ENCODE measurements at regions not wholly inside any gene's neighbourhood (a gene's known extent, or its start where the extent isn't known, plus 50 kb on each side); places are given as distances from the start of the nearest gene placed in this dataset.

DNA sequence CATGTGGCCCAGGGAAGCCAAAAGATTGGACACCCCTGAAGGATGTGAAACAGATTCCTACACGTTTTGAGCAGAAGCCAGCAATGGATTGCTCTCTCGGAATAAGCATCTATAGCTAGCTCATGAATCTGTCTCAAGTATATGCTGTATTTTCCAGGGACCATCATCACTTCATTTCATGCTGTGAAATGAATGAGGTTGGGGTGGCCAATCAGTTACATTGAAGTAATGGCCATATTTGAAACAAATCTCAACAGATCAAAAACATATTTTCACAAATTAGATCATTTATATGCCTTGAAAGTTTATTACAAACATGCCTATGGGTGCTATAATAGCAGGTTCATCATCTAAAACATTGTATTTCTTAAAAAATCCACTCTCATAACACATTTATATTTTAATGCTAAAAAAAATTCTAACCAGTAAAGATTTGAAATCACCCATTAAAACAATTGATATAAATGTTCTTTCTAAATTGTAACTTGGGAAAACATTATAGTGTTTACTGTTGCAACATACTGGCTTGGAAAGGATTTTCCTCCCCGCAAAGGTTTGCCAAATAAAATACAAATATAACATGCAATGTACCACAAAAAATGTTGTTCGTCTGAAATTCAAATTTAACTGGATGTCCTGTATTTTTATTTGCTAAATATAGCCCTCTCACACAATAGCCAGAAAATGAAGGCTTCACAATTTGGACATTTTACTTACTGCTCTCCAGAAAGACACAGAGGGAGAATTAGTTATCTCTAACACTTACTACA lies 743.6 kb downstream of the KCNJ2 start:
- H3K4me3 ChIP-seq (ENCODE audit: low read depth, low read length), result no peak overlapping the region
- no peak for DNase-seq (ENCODE audit: low read depth)
- TF ChIP-seq, protein P1, sequence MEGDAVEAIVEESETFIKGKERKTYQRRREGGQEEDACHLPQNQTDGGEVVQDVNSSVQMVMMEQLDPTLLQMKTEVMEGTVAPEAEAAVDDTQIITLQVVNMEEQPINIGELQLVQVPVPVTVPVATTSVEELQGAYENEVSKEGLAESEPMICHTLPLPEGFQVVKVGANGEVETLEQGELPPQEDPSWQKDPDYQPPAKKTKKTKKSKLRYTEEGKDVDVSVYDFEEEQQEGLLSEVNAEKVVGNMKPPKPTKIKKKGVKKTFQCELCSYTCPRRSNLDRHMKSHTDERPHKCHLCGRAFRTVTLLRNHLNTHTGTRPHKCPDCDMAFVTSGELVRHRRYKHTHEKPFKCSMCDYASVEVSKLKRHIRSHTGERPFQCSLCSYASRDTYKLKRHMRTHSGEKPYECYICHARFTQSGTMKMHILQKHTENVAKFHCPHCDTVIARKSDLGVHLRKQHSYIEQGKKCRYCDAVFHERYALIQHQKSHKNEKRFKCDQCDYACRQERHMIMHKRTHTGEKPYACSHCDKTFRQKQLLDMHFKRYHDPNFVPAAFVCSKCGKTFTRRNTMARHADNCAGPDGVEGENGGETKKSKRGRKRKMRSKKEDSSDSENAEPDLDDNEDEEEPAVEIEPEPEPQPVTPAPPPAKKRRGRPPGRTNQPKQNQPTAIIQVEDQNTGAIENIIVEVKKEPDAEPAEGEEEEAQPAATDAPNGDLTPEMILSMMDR (IDR thresholded peaks at IDR 0.05; ENCODE audit: control insufficient read depth, extremely low read depth, insufficient read depth), result no peak

DNA sequence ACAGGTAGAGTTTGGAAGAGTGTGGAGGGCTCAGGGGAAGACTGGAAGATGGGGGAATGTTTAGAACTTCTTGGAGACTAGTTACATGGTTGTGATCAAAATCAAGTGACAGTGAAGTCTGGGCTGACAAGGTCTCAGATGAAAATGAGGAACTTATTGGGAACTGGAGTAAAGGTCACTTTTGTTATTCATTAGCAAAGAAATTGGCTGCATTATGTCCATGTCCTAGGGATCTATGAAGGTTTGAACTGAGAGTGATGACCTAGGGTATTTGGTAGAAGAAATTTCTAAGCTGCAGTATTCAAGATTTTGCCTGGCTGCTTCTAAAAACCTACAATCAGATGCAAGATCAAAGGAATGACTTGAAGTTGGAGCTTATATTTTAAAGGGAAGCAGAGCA lies 747.1 kb downstream of the KCNJ2 start:
- TF ChIP-seq, protein P1 (IDR thresholded peaks at IDR 0.05; ENCODE audit: control insufficient read depth, extremely low read depth, insufficient read depth), result no peak
- DNase-seq (ENCODE audit: low read depth), result no peak
- no peak overlapping the region for H3K4me3 ChIP-seq (ENCODE audit: low read depth, low read length)

DNA sequence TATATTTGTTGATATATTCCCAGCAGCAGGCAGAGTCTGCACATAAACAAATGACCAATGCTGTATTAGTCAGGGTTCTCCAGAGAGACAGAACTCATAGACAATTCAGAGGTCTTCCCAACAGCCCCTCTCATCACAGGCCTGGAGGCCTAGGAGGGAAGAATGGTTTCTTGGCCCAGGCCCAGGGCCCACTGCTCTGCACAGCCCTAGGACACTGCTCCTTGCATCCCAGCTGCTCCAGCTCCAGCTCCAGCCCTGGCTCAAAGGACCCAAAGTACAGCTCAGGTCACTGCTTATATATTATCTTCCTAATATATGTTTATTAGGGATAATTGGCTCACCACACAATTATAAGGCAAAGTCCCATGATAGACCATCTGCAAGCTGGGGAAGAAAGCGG lies 749.9 kb downstream of the KCNJ2 start:
- DNase-seq (ENCODE audit: low read depth), result no peak
- TF ChIP-seq, protein P1 (IDR thresholded peaks at IDR 0.05; ENCODE audit: control insufficient read depth, extremely low read depth, insufficient read depth), result no peak

DNA sequence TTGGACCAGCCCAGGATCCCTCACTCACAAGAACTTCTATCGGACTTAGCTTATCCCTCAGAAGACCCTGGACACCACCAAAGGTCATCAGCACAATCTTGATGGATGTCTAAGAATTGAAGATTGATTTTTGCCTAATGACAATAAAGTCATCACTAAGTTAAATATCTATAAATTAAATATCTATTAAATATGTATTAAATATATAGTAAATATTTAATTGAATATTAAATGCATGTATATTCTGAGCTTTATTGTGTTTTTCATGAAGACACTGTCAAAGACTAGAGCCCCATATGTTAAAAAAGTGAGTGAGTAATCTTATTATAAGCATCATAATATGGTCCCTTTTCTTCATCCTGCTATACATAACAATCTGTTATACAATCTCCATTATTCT lies 751.1 kb downstream of the KCNJ2 start:
- no peak for DNase-seq (ENCODE audit: low read depth)
- TF ChIP-seq, protein P1 (IDR thresholded peaks at IDR 0.05; ENCODE audit: control insufficient read depth, extremely low read depth, insufficient read depth), result no peak
- H3K4me3 ChIP-seq (ENCODE audit: low read depth, low read length), result no peak overlapping the region

More for the DNA sequence above, 749.9 kb downstream of the KCNJ2 start:
- no peak overlapping the region for H3K4me3 ChIP-seq (ENCODE audit: low read depth, low read length)

DNA sequence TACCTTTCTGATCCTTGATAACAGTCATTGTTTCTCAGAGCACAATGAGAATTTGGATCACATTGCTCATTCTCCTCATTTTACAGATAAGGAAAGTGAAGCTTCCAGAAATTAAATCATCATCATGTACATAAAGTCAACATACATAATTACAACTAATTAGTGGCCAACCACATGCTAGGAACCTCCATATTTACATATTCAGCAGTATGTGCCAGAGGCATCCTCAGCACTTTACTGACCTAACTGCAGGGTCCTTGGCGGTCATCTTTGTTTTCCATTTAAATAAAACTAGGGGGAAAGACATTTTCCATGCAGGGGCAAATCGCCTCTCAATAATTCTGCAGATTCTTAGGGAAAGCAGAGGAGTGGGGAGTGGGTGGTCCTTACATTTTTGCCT lies 752.9 kb downstream of the KCNJ2 start:
- no peak overlapping the region for H3K4me3 ChIP-seq (ENCODE audit: low read depth, low read length)
- DNase-seq (ENCODE audit: low read depth), result no peak
- TF ChIP-seq, protein P1 (IDR thresholded peaks at IDR 0.05; ENCODE audit: control insufficient read depth, extremely low read depth, insufficient read depth), result no peak

DNA sequence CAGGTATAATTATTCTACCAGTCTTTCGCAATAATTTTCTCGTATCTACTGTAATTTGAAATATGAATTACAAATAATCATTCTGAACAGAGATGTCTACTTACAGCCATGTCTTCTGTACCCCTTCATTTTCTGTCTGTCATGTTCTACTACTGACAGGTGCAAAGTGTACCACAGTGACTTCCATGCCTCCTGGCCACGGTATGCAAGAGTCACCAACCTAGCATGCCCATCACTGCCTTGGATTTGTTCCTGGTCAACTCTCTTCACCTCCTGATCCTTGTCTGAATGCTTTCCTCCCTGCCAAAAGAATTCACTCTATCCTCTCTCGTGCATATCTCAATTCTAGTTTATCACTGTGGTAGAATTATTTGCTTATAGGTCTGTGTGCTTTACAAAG lies 755.4 kb downstream of the KCNJ2 start:
- no peak for DNase-seq (ENCODE audit: low read depth)
- TF ChIP-seq, protein P1 (IDR thresholded peaks at IDR 0.05; ENCODE audit: control insufficient read depth, extremely low read depth, insufficient read depth), result no peak
- H3K4me3 ChIP-seq (ENCODE audit: low read depth, low read length), result no peak overlapping the region

DNA sequence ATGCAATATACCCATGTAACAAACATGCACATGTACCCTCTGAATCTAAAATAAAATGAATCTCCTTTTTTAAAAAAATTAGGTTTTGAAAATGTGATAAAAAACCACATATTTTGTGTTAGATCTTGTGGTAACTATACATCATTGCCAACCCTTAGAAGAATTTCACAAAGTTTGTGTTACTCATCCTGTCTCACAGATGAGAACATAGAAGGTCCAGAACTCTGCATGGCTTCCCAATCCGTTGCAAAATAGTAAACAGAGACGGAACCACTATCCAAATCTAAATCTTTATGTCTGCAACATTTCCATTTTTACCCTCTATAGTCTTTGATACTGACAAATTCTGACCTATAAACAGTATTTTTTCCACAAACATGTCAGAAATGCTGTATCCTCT lies 759.9 kb downstream of the KCNJ2 start:
- no peak overlapping the region for H3K4me3 ChIP-seq (ENCODE audit: low read depth, low read length)
- no peak for DNase-seq (ENCODE audit: low read depth)
- TF ChIP-seq, protein P1 (IDR thresholded peaks at IDR 0.05; ENCODE audit: control insufficient read depth, extremely low read depth, insufficient read depth), result no peak

Measured in LNCaP clone FGC (cell line).